Liver (tissue), 3 donors: ENCODE measurements at regions not wholly inside any gene's neighbourhood (a gene's known extent, or its start where the extent isn't known, plus 50 kb on each side); places are given as distances from the start of the nearest gene placed in this dataset.

Experiments
- CTCF ChIP-seq: fragments of 150-350 bp; IDR thresholded peaks from 2 replicates; pipeline ENCODE4 v1.5.1; 2017; ENCODE audit warnings: improper control_type of control experiment, low read depth, low read length; ENCODE audit not compliant: missing input control
- EGR1 ChIP-seq, 2 donors: IDR thresholded peaks; 2 replicates each; pipeline ENCODE4 v1.6.1; 2016 to 2018; ENCODE audit warnings: antibody characterized with exemption in 2 of 2, low read depth in 2 of 2
- FOXA1 ChIP-seq: IDR thresholded peaks from 2 replicates; pipeline ENCODE4 v1.6.1; 2016; ENCODE audit warnings: antibody characterized with exemption
- HNF4A ChIP-seq, 2 donors: conservative IDR thresholded peaks; 2 replicates each; pipeline ENCODE4 v1.6.1; 2016; ENCODE audit warnings: antibody characterized with exemption in 2 of 2, mild to moderate bottlenecking in 2 of 2
- JUND ChIP-seq, 2 donors: IDR thresholded peaks; 2 replicates each; pipeline ENCODE4 v1.6.1; 2016; ENCODE audit warnings: antibody characterized with exemption in 2 of 2
- MAX ChIP-seq: IDR thresholded peaks from 2 replicates; pipeline ENCODE4 v1.6.1; 2016; ENCODE audit warnings: antibody characterized with exemption
- RAD21 ChIP-seq, 2 donors: IDR thresholded peaks; 2 replicates each; pipeline ENCODE4 v1.6.1; 2016; ENCODE audit warnings: antibody characterized with exemption in 2 of 2, mild to moderate bottlenecking in 2 of 2
- REST ChIP-seq: IDR thresholded peaks from 2 replicates; pipeline ENCODE4 v1.6.1; 2016; ENCODE audit warnings: antibody characterized with exemption, mild to moderate bottlenecking
- RXRA ChIP-seq, 2 donors: IDR thresholded peaks; 2 replicates each; pipeline ENCODE4 v1.6.1; 2017 to 2018; ENCODE audit warnings: antibody characterized with exemption in 2 of 2, mild to moderate bottlenecking in 1 of 2
- SP1 ChIP-seq: IDR thresholded peaks from 2 replicates; pipeline ENCODE4 v1.6.1; 2018; ENCODE audit warnings: antibody characterized with exemption, mild to moderate bottlenecking
- TAF1 ChIP-seq: conservative IDR thresholded peaks from 2 replicates; pipeline ENCODE4 v1.6.1; 2016; ENCODE audit warnings: antibody characterized with exemption, mild to moderate bottlenecking
- ZBTB33 ChIP-seq: IDR thresholded peaks from 2 replicates; pipeline ENCODE4 v1.6.1; 2016; ENCODE audit warnings: antibody characterized with exemption
- donor health status: healthy.
- donor health status: healthy.

- no peak for TF ChIP-seq RAD21 (IDR thresholded peaks at IDR 0.05)
- TF ChIP-seq CTCF: no peak
- TF ChIP-seq JUND (IDR thresholded peaks at IDR 0.05): no peak
- TF ChIP-seq REST: no peak
- TF ChIP-seq MAX: no peak
- TF ChIP-seq TAF1: no peak
- no peak for TF ChIP-seq FOXA1
- TF ChIP-seq ZBTB33: no peak
- TF ChIP-seq RXRA (IDR thresholded peaks at IDR 0.05): no peak
- TF ChIP-seq HNF4A (conservative IDR thresholded peaks at IDR 0.05): no peak
- TF ChIP-seq EGR1 (IDR thresholded peaks at IDR 0.05; ENCODE audit: low read depth in 2 of 2): no peak
- TF ChIP-seq SP1: no peak
Observed at GRCh38 chr11:44398266-44399030, 88.5 kb upstream of the ALX4 start.
